HCT116 (cell line): ENCODE measurements at regions not wholly inside any gene's neighbourhood (a gene's known extent, or its start where the extent isn't known, plus 50 kb on each side); places are given as distances from the start of the nearest gene placed in this dataset.

Experiments used
- ATAC-seq: fragments of 200-7000 bp; cut with Tn5 transposase; 2 replicates; pipeline ENCODE4 v1.9.1; 2020; ENCODE audit warnings: mild to moderate bottlenecking, moderate library complexity
- BruUV-seq: library from RNA; stranded (reverse); fragments of 400-500 nt; replicated peaks from 2 replicates; lab custom pipeline; 2021; lab: Mats Ljungman, UMichigan
- CTCF ChIA-PET: fragments of 300-600 bp; sonication (Branson Sonifier 250); formaldehyde crosslinking; loops from one replicate; lab custom pipeline; 2021; ENCODE audit warnings: antibody characterized with exemption; lab: Charles Lee
- POLR2A ChIA-PET: fragments of 300-600, 350-600 bp; sonication (Branson Sonifier 250); formaldehyde crosslinking; loops from one replicate; lab custom pipeline; 2021; ENCODE audit warnings: antibody characterized with exemption; lab: Charles Lee
- RAD21 ChIA-PET, 2 experiments: fragments of 300-600 bp; sonication (Branson Sonifier 250); formaldehyde crosslinking; loops; one replicate each; lab custom pipeline; 2023; ENCODE audit warnings: low total read pairs in 2 of 2; ENCODE audit not compliant: uncharacterized antibody in 2 of 2, unreplicated experiment in 2 of 2, low non-redundant PET in 1 of 2; lab: Charles Lee
- DNase-seq: peaks from one replicate; pipeline ENCODE4 v3.0.0-alpha.2; 2010; ENCODE audit warnings: low read depth, low spot score
- H2AFZ ChIP-seq: fragments of 200-600 bp; shearing (Covaris generic), sonication (generic); 2 replicates; pipeline ENCODE4 v1.6.1; 2017; ENCODE audit warnings: low read depth, mixed run types, mixed read lengths, antibody characterized with exemption, low read length; ENCODE audit not compliant: poor library complexity, severe bottlenecking
- H3K27ac ChIP-seq: 2 replicates; pipeline ENCODE4 v1.5.1; 2012; ENCODE audit warnings: low read depth, low read length
- H3K27me3 ChIP-seq: fragments of 200-600 bp; sonication (generic); 2 replicates; pipeline ENCODE4 v1.6.1; 2016; ENCODE audit warnings: mixed run types, low read length, mixed read lengths; ENCODE audit not compliant: insufficient read depth
- H3K36me3 ChIP-seq, 2 experiments: fragments of 200-500 bp in 1 of 2; fragments of 200-600 bp in 1 of 2; sonication (Bioruptor generic) in 1 of 2; sonication (generic) in 1 of 2; 2 replicates each; pipeline versions ENCODE4 v1.5.1 to v1.6.1; 2014 to 2016; ENCODE audit warnings: low read length in 2 of 2, inconsistent platforms in 1 of 2, mixed read lengths in 1 of 2, mixed run types in 1 of 2; ENCODE audit not compliant: insufficient read depth in 2 of 2, control insufficient read depth in 1 of 2
- H3K4me1 ChIP-seq, 2 experiments: fragments of 200-600 bp in 1 of 2; sonication (generic) in 1 of 2; 2 replicates each; pipeline versions ENCODE4 v1.5.1 to v1.6.1; 2012 to 2017; ENCODE audit warnings: low read length in 2 of 2, inconsistent platforms in 1 of 2, mild to moderate bottlenecking in 1 of 2, mixed read lengths in 1 of 2, mixed run types in 1 of 2, moderate library complexity in 1 of 2; ENCODE audit not compliant: insufficient read depth in 2 of 2, control insufficient read depth in 1 of 2
- H3K4me2 ChIP-seq: fragments of 200-600 bp; sonication (generic); 2 replicates; pipeline ENCODE4 v1.6.1; 2017; ENCODE audit warnings: mixed run types, low read length, mixed read lengths
- H3K4me3 ChIP-seq, 2 experiments: fragments of 200-600 bp in 1 of 2; sonication (generic) in 1 of 2; replicated peaks in 1 of 2; 2 replicates each; pipeline ENCODE4 v1.5.1; 2011 to 2016; ENCODE audit warnings: low read length in 2 of 2, control low read depth in 1 of 2, low read depth in 1 of 2, mild to moderate bottlenecking in 1 of 2, mixed read lengths in 1 of 2, mixed run types in 1 of 2
- H3K79me2 ChIP-seq: fragments of 200-600 bp; sonication (generic); 2 replicates; pipeline ENCODE4 v1.6.1; 2017; ENCODE audit warnings: mild to moderate bottlenecking, mixed run types, low read length, moderate library complexity, mixed read lengths; ENCODE audit not compliant: insufficient read depth
- H3K9ac ChIP-seq: fragments of 200-600 bp; sonication (generic); 2 replicates; pipeline ENCODE4 v1.6.1; 2016; ENCODE audit warnings: low read length, mixed read lengths
- H3K9me2 ChIP-seq: fragments of 200-600 bp; sonication (generic), shearing (Covaris generic); 2 replicates; pipeline ENCODE4 v1.6.1; 2017; ENCODE audit warnings: mixed run types, mild to moderate bottlenecking, moderate library complexity; ENCODE audit not compliant: insufficient read depth
- H3K9me3 ChIP-seq, 2 experiments: fragments of 200-500 bp in 1 of 2; fragments of 200-600 bp in 1 of 2; sonication (Bioruptor generic) in 1 of 2; sonication (generic) in 1 of 2; 2 replicates each; pipeline ENCODE4 v1.6.1; 2014 to 2017; ENCODE audit warnings: low read length in 2 of 2, mixed read lengths in 2 of 2, inconsistent platforms in 1 of 2, low read depth in 1 of 2, mild to moderate bottlenecking in 1 of 2, mixed run types in 1 of 2, moderate library complexity in 1 of 2; ENCODE audit not compliant: control insufficient read depth in 1 of 2, insufficient read depth in 1 of 2
- H4K20me1 ChIP-seq: fragments of 200-600 bp; sonication (generic), shearing (Covaris generic); 2 replicates; pipeline ENCODE4 v1.6.1; 2017; ENCODE audit warnings: mixed run types, mild to moderate bottlenecking, moderate library complexity; ENCODE audit not compliant: insufficient read depth
- CBX3 ChIP-seq: IDR thresholded peaks from 2 replicates; pipeline ENCODE4 v1.6.1; 2012; ENCODE audit warnings: low read depth
- CEBPB ChIP-seq: IDR thresholded peaks from 2 replicates; pipeline ENCODE4 v1.6.1; 2012; ENCODE audit warnings: low read depth
- ELF1 ChIP-seq: IDR thresholded peaks from 2 replicates; pipeline ENCODE4 v1.6.1; 2012; ENCODE audit warnings: low read depth, borderline replicate concordance
- EZH2phosphoT487 ChIP-seq: fragments of 200-600 bp; IDR thresholded peaks from 2 replicates; pipeline ENCODE4 v1.6.1; 2018; ENCODE audit warnings: antibody characterized with exemption, borderline replicate concordance
- FOSL1 ChIP-seq: IDR thresholded peaks from 2 replicates; pipeline ENCODE4 v1.6.1; 2012; ENCODE audit warnings: low read depth
- JUND ChIP-seq: IDR thresholded peaks from 2 replicates; pipeline ENCODE4 v1.6.1; 2012
- POLR2A ChIP-seq: IDR thresholded peaks from 2 replicates; pipeline ENCODE4 v1.7.0; 2011; ENCODE audit warnings: borderline replicate concordance; ENCODE audit not compliant: insufficient read depth, insufficient read length; ENCODE audit errors: extremely low read depth
- RAD21 ChIP-seq: IDR thresholded peaks from 2 replicates; pipeline ENCODE4 v1.6.1; 2012; ENCODE audit warnings: low read depth, mild to moderate bottlenecking
- SRF ChIP-seq: IDR thresholded peaks from 2 replicates; pipeline ENCODE4 v1.6.1; 2012; ENCODE audit warnings: low read depth
- TCF7L2 ChIP-seq: IDR thresholded peaks from 2 replicates; pipeline ENCODE4 v1.7.0; 2011; ENCODE audit warnings: borderline replicate concordance, inconsistent platforms; ENCODE audit not compliant: insufficient read depth, insufficient read length; ENCODE audit errors: extremely low read depth
- ZFX ChIP-seq: fragments of 450-650 bp; IDR thresholded peaks from 2 replicates; pipeline ENCODE4 v1.6.1; 2017
- ZNF274 ChIP-seq: fragments of 200-500 bp; sonication (Bioruptor generic); IDR thresholded peaks from 2 replicates; pipeline ENCODE4 v1.6.1; 2014; ENCODE audit warnings: mild to moderate bottlenecking, low read depth, low read length, inconsistent platforms
- intact Hi-C: fragments of 100-400 bp; cut with micrococcal nuclease; formaldehyde crosslinking; loops from 2 replicates; pipeline ENCODE4 v1.10.0; 2022
- TF ChIP-seq, protein P1 (sequence below): IDR thresholded peaks from 2 replicates; pipeline ENCODE4 v1.6.1; 2011; ENCODE audit warnings: mild to moderate bottlenecking, low read length, moderate library complexity; ENCODE audit not compliant: insufficient replicate concordance; ENCODE audit errors: extremely low read depth

DNA sequence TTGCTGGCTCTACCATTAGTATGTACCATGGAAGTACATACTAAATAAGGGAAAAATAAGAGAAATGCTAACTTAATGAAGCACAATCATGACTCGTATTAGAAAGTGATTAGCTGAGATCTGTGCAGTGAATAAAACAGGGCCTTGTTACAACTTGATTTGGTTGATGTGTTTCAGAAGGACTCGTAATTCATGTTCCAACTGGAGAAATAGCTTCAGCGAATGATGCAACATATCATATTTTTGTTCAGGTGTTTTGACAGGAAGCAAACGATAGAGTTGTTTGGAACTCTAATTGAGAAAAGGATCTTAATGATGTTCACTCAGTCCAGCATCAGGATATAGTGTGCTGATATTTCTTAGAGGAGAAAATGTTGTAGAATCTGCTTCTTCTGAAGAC is 474.6 kb upstream of the WWC1 start:
- CTCF ChIA-PET, result no interaction called here
- BruUV-seq, result no TSS peak

DNA sequence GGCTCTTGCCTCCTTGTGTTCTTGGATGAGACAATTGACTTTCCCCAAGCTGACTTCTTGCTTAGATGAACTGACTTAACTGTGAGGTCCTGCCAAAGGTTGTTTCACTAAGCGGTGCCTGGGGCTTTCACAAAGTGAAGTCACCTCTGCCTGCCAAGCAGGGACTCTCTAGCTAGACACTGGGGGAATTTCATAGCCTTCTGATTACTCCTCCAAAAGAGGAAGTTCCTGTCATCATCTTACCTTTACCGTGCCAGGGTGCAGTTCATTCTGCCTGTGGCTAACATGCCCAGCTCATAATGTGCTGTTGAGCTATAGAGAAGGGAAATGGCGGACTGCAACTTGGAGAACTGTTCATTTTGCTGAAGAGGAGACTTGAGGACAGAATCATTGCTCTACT is 472.0 kb upstream of the WWC1 start:
- no peak for TF ChIP-seq TCF7L2
- DNase-seq, result no peak
- BruUV-seq, result no TSS peak
- no peaks in the 10 kb centered on the region for H3K36me3 ChIP-seq
- POLR2A ChIA-PET, result no interaction called here
- H3K4me1 ChIP-seq, result no peaks in the 10 kb centered on the region
- H3K9ac ChIP-seq, result no peak overlapping the region
- no peaks in the 10 kb centered on the region for H3K9me2 ChIP-seq
- no peak overlapping the region for H3K4me3 ChIP-seq
- RAD21 ChIA-PET, result interaction anchor here in 1 of 2 experiments (0.6 kb wide), 1 partner anchor 56 kb away, joined by 4 read pairs; no protein-coding TSS in a partner anchor
- no peaks in the 10 kb centered on the region for H3K9me3 ChIP-seq
- H3K4me2 ChIP-seq, result no peak overlapping the region
- H4K20me1 ChIP-seq, result no peaks in the 10 kb centered on the region
- intact Hi-C loops, result no loop called here
- H3K27me3 ChIP-seq, result peaks cover 66% of the 10 kb centered on the region
- H2AFZ ChIP-seq, result no peak overlapping the region
- CTCF ChIA-PET, result no interaction called here
- H3K79me2 ChIP-seq, result no peaks in the 10 kb centered on the region
- H3K27ac ChIP-seq, result no peak overlapping the region
- no peak for ATAC-seq

More for the DNA sequence above, 474.6 kb upstream of the WWC1 start:
- no peak overlapping the region for H2AFZ ChIP-seq
- ChIA-PET POLR2A (no interaction called here), RAD21 (no interaction called here)
- no peak overlapping the region for H3K27ac ChIP-seq
- H3K27me3 ChIP-seq, result peaks cover 63% of the 10 kb centered on the region
- intact Hi-C loops, result no loop called here
- no peaks in the 10 kb centered on the region for H3K9me2 ChIP-seq
- no peak overlapping the region for H3K4me3 ChIP-seq
- ATAC-seq (no peak), DNase-seq (no peak)
- H3K4me2 ChIP-seq, result no peak overlapping the region
- H3K36me3 ChIP-seq, result no peaks in the 10 kb centered on the region
- no peaks in the 10 kb centered on the region for H3K79me2 ChIP-seq
- no peak overlapping the region for H3K9ac ChIP-seq
- H3K9me3 ChIP-seq, result no peaks in the 10 kb centered on the region
- H4K20me1 ChIP-seq, result no peaks in the 10 kb centered on the region
- TF ChIP-seq CBX3, result no peak
- TF ChIP-seq RAD21, result no peak
- no peak for TF ChIP-seq SRF
- no peak for TF ChIP-seq ELF1
- TF ChIP-seq EZH2phosphoT487, result no peak
- no peak for TF ChIP-seq ZFX
- TF ChIP-seq POLR2A, result no peak
- TF ChIP-seq, protein P1, sequence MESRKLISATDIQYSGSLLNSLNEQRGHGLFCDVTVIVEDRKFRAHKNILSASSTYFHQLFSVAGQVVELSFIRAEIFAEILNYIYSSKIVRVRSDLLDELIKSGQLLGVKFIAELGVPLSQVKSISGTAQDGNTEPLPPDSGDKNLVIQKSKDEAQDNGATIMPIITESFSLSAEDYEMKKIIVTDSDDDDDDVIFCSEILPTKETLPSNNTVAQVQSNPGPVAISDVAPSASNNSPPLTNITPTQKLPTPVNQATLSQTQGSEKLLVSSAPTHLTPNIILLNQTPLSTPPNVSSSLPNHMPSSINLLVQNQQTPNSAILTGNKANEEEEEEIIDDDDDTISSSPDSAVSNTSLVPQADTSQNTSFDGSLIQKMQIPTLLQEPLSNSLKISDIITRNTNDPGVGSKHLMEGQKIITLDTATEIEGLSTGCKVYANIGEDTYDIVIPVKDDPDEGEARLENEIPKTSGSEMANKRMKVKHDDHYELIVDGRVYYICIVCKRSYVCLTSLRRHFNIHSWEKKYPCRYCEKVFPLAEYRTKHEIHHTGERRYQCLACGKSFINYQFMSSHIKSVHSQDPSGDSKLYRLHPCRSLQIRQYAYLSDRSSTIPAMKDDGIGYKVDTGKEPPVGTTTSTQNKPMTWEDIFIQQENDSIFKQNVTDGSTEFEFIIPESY, result no peak
- no peak for TF ChIP-seq ZNF274
- TF ChIP-seq FOSL1, result no peak
- TF ChIP-seq JUND, result no peak
- no peak for TF ChIP-seq CEBPB
- TF ChIP-seq TCF7L2, result no peak
- H3K4me1 ChIP-seq, result no peaks in the 10 kb centered on the region
